HepG2 (cell line): ENCODE measurements at regions not wholly inside any gene's neighbourhood (a gene's known extent, or its start where the extent isn't known, plus 50 kb on each side); places are given as distances from the start of the nearest gene placed in this dataset.

ENCODE experiments used
- ARNT2 ChIP-seq: sonication (generic); formaldehyde crosslinking; IDR thresholded peaks from 2 replicates; pipeline ENCODE4 v1.8.0; 2022; ENCODE audit warnings: mild to moderate bottlenecking, low read depth, missing genetic modification reagents, moderate library complexity
- EEA1 ChIP-seq: sonication (generic); formaldehyde crosslinking; IDR thresholded peaks from 2 replicates; pipeline ENCODE4 v1.5.1; 2020; ENCODE audit warnings: mild to moderate bottlenecking, missing genetic modification reagents, borderline replicate concordance
- FOXO1 ChIP-seq: sonication (generic); formaldehyde crosslinking; IDR thresholded peaks from 2 replicates; pipeline ENCODE4 v1.4.0; 2020; ENCODE audit warnings: missing genetic modification reagents
- GABPA ChIP-seq, 2 experiments: IDR thresholded peaks; 2 replicates each; pipeline ENCODE4 v1.6.1; 2011 to 2016; ENCODE audit warnings: low read depth in 2 of 2, low read length in 1 of 2, missing biosample characterization in 1 of 2, missing genetic modification characterization in 1 of 2
- HNRNPUL1 ChIP-seq: fragments of 200-400 bp; formaldehyde crosslinking; IDR thresholded peaks from 2 replicates; pipeline ENCODE4 v1.6.1; 2017; ENCODE audit warnings: low read depth, mild to moderate bottlenecking, low read length, moderate library complexity
- IRF2 ChIP-seq: IDR thresholded peaks from 2 replicates; pipeline ENCODE4 v1.6.1; 2018; ENCODE audit warnings: missing genetic modification reagents, missing compliant biosample characterization
- NKX3-1 ChIP-seq: sonication (generic); formaldehyde crosslinking; IDR thresholded peaks from 2 replicates; pipeline ENCODE4 v1.5.0; 2020; ENCODE audit warnings: missing genetic modification reagents
- SALL1 ChIP-seq: sonication (generic); formaldehyde crosslinking; IDR thresholded peaks from 2 replicates; pipeline ENCODE4 v1.8.0; 2022; ENCODE audit warnings: mild to moderate bottlenecking, missing genetic modification reagents
- SP5 ChIP-seq: IDR thresholded peaks from 2 replicates; pipeline ENCODE4 v1.6.1; 2016; ENCODE audit warnings: low read depth, borderline replicate concordance
- SRY ChIP-seq: sonication (generic); formaldehyde crosslinking; IDR thresholded peaks from 2 replicates; pipeline ENCODE4 v1.8.0; 2022; ENCODE audit warnings: mild to moderate bottlenecking, missing genetic modification reagents
- TARDBP ChIP-seq: sonication (generic); formaldehyde crosslinking; IDR thresholded peaks from 2 replicates; pipeline ENCODE4 v1.8.0; 2022; ENCODE audit warnings: mild to moderate bottlenecking, missing genetic modification reagents
- TCF12 ChIP-seq, 2 experiments: fragments of 450-650 bp in 1 of 2; sonication (generic) in 1 of 2; formaldehyde crosslinking in 1 of 2; IDR thresholded peaks; 2 replicates each; pipeline versions ENCODE4 v1.6.1 to v1.8.0; 2017 to 2022; ENCODE audit warnings: antibody characterized with exemption in 1 of 2, mild to moderate bottlenecking in 1 of 2, missing genetic modification reagents in 1 of 2, moderate library complexity in 1 of 2
- THAP11 ChIP-seq: IDR thresholded peaks from 2 replicates; pipeline ENCODE4 v1.6.1; 2016; ENCODE audit warnings: missing biosample characterization, missing genetic modification reagents
- ZFP1 ChIP-seq: IDR thresholded peaks from 2 replicates; pipeline ENCODE4 v1.6.1; 2016
- ZIK1 ChIP-seq: sonication (generic); formaldehyde crosslinking; IDR thresholded peaks from 2 replicates; pipeline ENCODE4 v1.5.0; 2020; ENCODE audit warnings: mild to moderate bottlenecking, low read depth, missing genetic modification reagents, borderline replicate concordance
- ZNF329 ChIP-seq: sonication (generic); formaldehyde crosslinking; IDR thresholded peaks from 2 replicates; pipeline ENCODE4 v1.9.0; 2021; ENCODE audit warnings: low read depth, mild to moderate bottlenecking, missing genetic modification reagents
- TF ChIP-seq, protein P1 (sequence below): IDR thresholded peaks from 2 replicates; pipeline ENCODE4 v1.6.1; 2016; ENCODE audit warnings: mild to moderate bottlenecking, missing biosample characterization, missing genetic modification reagents
- TF ChIP-seq, protein P2 (sequence below): sonication (generic); formaldehyde crosslinking; conservative IDR thresholded peaks from 2 replicates; pipeline ENCODE4 v1.4.0; 2020; ENCODE audit warnings: mild to moderate bottlenecking, missing genetic modification reagents, moderate library complexity
- TF ChIP-seq, protein P3 (sequence below): sonication (generic); formaldehyde crosslinking; IDR thresholded peaks from 2 replicates; pipeline ENCODE4 v1.9.0; 2022; ENCODE audit warnings: low read depth, missing genetic modification reagents
- TF ChIP-seq, protein P4 (sequence below): IDR thresholded peaks from 2 replicates; pipeline ENCODE4 v1.6.1; 2016; ENCODE audit warnings: low read depth, missing genetic modification reagents, missing compliant biosample characterization

DNA sequence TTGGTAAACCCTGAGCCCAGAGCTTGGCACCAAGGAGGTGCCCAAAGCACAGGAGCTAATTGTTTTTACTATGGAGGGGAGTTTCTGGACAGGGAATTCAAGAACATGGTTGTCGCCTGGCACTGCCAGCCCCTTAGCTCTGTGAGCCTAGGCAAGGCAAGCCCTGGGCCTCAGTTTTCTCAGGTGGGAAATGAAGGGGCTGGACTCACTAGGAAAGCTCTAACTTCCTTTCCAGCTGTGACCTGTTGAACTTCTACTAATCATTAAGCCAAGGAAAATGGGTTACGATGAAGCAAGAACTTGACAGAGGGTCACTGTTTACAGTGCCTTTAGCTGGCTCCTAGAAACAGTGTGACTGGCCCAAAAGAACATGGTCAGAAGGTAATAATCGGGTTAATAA lies 277.2 kb downstream of the SHQ1 start (continued):
- TF ChIP-seq NKX3-1 (CRISPR knock-in tag) (0 out of 2 replicates have a peak, but pooled peaks have one; percentile 27), TARDBP (CRISPR knock-in tag) (peak; percentile 63; the same call in 1 of the 2 replicates), ZIK1 (CRISPR knock-in tag) (no peak), SRY (CRISPR knock-in tag) (no peak), TCF12 (IDR thresholded peaks at IDR 0.05) (no peak), TCF12 (CRISPR knock-in tag; IDR thresholded peaks at IDR 0.05) (peak; percentile 29; the same call in 1 of the 2 replicates), EEA1 (CRISPR knock-in tag) (no peak), ZFP1 (CRISPR knock-in tag) (peak; percentile 86), ZNF329 (CRISPR knock-in tag) (no peak), THAP11 (CRISPR knock-in tag) (peak; percentile 57; the same call in 1 of the 2 replicates), GABPA (IDR thresholded peaks at IDR 0.05; ENCODE audit: low read depth, low read length) (no peak), GABPA (CRISPR knock-in tag; IDR thresholded peaks at IDR 0.05; ENCODE audit: low read depth) (peak; percentile 70), IRF2 (CRISPR knock-in tag) (no peak; the same call in 1 of the 2 replicates), SP5 (CRISPR knock-in tag) (peak; percentile 46; the same call in 1 of the 2 replicates), FOXO1 (CRISPR knock-in tag) (peak; percentile 84), HNRNPUL1 (no peak), SALL1 (0 out of 2 replicates have a peak, but pooled peaks have one; percentile 35), ARNT2 (CRISPR knock-in tag) (peak; percentile 61; the same call in 1 of the 2 replicates)
- TF ChIP-seq, protein P1, sequence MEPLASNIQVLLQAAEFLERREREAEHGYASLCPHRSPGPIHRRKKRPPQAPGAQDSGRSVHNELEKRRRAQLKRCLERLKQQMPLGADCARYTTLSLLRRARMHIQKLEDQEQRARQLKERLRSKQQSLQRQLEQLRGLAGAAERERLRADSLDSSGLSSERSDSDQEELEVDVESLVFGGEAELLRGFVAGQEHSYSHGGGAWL (CRISPR knock-in tag), result no peak
- TF ChIP-seq, protein P2, sequence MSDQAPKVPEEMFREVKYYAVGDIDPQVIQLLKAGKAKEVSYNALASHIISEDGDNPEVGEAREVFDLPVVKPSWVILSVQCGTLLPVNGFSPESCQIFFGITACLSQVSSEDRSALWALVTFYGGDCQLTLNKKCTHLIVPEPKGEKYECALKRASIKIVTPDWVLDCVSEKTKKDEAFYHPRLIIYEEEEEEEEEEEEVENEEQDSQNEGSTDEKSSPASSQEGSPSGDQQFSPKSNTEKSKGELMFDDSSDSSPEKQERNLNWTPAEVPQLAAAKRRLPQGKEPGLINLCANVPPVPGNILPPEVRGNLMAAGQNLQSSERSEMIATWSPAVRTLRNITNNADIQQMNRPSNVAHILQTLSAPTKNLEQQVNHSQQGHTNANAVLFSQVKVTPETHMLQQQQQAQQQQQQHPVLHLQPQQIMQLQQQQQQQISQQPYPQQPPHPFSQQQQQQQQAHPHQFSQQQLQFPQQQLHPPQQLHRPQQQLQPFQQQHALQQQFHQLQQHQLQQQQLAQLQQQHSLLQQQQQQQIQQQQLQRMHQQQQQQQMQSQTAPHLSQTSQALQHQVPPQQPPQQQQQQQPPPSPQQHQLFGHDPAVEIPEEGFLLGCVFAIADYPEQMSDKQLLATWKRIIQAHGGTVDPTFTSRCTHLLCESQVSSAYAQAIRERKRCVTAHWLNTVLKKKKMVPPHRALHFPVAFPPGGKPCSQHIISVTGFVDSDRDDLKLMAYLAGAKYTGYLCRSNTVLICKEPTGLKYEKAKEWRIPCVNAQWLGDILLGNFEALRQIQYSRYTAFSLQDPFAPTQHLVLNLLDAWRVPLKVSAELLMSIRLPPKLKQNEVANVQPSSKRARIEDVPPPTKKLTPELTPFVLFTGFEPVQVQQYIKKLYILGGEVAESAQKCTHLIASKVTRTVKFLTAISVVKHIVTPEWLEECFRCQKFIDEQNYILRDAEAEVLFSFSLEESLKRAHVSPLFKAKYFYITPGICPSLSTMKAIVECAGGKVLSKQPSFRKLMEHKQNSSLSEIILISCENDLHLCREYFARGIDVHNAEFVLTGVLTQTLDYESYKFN (CRISPR knock-in tag), result peak; percentile 83
- TF ChIP-seq, protein P3, sequence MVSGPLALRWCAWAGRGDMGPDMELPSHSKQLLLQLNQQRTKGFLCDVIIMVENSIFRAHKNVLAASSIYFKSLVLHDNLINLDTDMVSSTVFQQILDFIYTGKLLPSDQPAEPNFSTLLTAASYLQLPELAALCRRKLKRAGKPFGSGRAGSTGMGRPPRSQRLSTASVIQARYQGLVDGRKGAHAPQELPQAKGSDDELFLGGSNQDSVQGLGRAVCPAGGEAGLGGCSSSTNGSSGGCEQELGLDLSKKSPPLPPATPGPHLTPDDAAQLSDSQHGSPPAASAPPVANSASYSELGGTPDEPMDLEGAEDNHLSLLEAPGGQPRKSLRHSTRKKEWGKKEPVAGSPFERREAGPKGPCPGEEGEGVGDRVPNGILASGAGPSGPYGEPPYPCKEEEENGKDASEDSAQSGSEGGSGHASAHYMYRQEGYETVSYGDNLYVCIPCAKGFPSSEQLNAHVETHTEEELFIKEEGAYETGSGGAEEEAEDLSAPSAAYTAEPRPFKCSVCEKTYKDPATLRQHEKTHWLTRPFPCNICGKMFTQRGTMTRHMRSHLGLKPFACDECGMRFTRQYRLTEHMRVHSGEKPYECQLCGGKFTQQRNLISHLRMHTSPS (CRISPR knock-in tag), result peak; percentile 75
- TF ChIP-seq, protein P4, sequence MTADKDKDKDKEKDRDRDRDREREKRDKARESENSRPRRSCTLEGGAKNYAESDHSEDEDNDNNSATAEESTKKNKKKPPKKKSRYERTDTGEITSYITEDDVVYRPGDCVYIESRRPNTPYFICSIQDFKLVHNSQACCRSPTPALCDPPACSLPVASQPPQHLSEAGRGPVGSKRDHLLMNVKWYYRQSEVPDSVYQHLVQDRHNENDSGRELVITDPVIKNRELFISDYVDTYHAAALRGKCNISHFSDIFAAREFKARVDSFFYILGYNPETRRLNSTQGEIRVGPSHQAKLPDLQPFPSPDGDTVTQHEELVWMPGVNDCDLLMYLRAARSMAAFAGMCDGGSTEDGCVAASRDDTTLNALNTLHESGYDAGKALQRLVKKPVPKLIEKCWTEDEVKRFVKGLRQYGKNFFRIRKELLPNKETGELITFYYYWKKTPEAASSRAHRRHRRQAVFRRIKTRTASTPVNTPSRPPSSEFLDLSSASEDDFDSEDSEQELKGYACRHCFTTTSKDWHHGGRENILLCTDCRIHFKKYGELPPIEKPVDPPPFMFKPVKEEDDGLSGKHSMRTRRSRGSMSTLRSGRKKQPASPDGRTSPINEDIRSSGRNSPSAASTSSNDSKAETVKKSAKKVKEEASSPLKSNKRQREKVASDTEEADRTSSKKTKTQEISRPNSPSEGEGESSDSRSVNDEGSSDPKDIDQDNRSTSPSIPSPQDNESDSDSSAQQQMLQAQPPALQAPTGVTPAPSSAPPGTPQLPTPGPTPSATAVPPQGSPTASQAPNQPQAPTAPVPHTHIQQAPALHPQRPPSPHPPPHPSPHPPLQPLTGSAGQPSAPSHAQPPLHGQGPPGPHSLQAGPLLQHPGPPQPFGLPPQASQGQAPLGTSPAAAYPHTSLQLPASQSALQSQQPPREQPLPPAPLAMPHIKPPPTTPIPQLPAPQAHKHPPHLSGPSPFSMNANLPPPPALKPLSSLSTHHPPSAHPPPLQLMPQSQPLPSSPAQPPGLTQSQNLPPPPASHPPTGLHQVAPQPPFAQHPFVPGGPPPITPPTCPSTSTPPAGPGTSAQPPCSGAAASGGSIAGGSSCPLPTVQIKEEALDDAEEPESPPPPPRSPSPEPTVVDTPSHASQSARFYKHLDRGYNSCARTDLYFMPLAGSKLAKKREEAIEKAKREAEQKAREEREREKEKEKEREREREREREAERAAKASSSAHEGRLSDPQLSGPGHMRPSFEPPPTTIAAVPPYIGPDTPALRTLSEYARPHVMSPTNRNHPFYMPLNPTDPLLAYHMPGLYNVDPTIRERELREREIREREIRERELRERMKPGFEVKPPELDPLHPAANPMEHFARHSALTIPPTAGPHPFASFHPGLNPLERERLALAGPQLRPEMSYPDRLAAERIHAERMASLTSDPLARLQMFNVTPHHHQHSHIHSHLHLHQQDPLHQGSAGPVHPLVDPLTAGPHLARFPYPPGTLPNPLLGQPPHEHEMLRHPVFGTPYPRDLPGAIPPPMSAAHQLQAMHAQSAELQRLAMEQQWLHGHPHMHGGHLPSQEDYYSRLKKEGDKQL, result peak; percentile 55; the same call in 1 of the 2 replicates
